Heart left ventricle (tissue), 13 donors: ENCODE measurements at regions not wholly inside any gene's neighbourhood (a gene's known extent, or its start where the extent isn't known, plus 50 kb on each side); places are given as distances from the start of the nearest gene placed in this dataset.

Source experiments
- POLR2A ChIP-seq, 2 donors: fragments of 450-650 bp; IDR thresholded peaks; one replicate each; pipeline ENCODE4 v1.6.1; 2017; ENCODE audit warnings: antibody characterized with exemption in 2 of 2, mild to moderate bottlenecking in 2 of 2, moderate library complexity in 2 of 2
- TF ChIP-seq, protein P1 (sequence below), 12 donors: fragments of 200-600 bp; sonication (generic) in 4 of 12; IDR thresholded peaks; one replicate each; pipeline versions ENCODE4 v1.5.0 to v1.8.0; 2018 to 2022; ENCODE audit warnings: antibody characterized with exemption in 12 of 12, mild to moderate bottlenecking in 5 of 12
- donor health status: ischemic (EF 13 %, LVEDD 7.1; RV severe dilation, severe dysfunction).
- donor health status: DM: no; HTN: yes; CAD: no.
- donor health status: DM: no; HTN: no; CAD: no.
- donor health status: ischemic (EF 25% LVEDD 6.9; RV normal size, moderate dysfunction).
- donor health status: ischemic (EF 25% LVEDD 5.7; RV mildly dilated, moderate dysfunction).
- donor health status: ischemic (EF 35%, LVEDD 5.7; RV mildly dilated, moderate dysfunction).
- donor health status: nonischemic (EF 11% LVEDD 7.7; RV severe dilation, severe dysfunction).
- donor health status: DM: yes; HTN: yes; CAD: no.
- donor health status: PGD.
- donor health status: ischemic (EF 29% LVEDD 5.4; RV normal size, mild dysfunction).
- donor health status: nonischemic (EF 23%, LVEDD 6.1; RV moderate dilation, normal function).

DNA sequence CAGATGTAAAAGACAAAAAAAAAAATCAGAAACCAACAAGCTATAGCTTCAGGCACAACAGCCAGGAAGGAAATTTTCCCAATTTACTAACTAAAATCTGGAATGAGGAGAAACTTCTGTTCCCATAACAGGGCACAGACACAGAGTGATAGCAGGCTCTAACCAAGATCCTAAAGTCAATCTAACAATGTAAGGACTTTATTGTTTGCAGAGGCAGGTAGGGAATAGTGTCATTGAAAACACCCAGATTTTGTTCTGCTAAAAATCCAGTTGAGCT is 166.6 kb upstream of the ATP1B1 start:
- TF ChIP-seq, protein P1, sequence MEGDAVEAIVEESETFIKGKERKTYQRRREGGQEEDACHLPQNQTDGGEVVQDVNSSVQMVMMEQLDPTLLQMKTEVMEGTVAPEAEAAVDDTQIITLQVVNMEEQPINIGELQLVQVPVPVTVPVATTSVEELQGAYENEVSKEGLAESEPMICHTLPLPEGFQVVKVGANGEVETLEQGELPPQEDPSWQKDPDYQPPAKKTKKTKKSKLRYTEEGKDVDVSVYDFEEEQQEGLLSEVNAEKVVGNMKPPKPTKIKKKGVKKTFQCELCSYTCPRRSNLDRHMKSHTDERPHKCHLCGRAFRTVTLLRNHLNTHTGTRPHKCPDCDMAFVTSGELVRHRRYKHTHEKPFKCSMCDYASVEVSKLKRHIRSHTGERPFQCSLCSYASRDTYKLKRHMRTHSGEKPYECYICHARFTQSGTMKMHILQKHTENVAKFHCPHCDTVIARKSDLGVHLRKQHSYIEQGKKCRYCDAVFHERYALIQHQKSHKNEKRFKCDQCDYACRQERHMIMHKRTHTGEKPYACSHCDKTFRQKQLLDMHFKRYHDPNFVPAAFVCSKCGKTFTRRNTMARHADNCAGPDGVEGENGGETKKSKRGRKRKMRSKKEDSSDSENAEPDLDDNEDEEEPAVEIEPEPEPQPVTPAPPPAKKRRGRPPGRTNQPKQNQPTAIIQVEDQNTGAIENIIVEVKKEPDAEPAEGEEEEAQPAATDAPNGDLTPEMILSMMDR (IDR thresholded peaks at IDR 0.05), result no peak
- no peak for TF ChIP-seq POLR2A (IDR thresholded peaks at IDR 0.05)
